Stimulated activated naive CD8-positive, alpha-beta T cell treated with anti-CD3 and anti-CD28 coated beads, Interleukin-15, Interleukin-2, amounts not matched to agents 100 U/mL and 50 U/mL, for 24 hours (primary cell): ENCODE measurements at regions not wholly inside any gene's neighbourhood (a gene's known extent, or its start where the extent isn't known, plus 50 kb on each side); places are given as distances from the start of the nearest gene placed in this dataset.
"Not testable (repeated sequence)": the region's sequence is repeated elsewhere in the genome, so short reads cannot be mapped to it uniquely, and the experiment has no call there.

ENCODE experiments used
- ATAC-seq: fragments of 150-1000 bp; cut with Tn5 transposase; one replicate; pipeline ENCODE4 v1.10.0; 2021
- DNase-seq: peaks from one replicate; pipeline ENCODE4 v3.0.0; 2021

DNA sequence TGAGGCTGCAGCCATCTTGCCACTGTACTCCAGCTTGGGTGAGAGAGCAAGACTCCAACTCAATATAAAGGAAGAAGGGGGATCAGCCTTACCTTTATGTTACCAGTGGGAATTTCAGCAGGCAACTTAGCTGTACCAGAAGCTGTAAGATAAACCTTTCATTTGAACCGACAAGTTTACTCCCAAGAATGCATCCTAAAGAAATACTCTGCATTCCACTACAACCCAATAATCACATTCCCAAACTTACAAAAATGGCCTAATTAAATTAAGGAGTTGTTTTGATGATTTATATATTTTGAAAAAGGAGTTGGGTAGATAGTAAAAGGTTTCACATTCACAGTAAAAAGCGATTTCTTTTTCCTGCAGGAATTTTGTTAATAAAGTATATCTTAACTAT lies 241.4 kb downstream of the TTC8 start:
- DNase-seq (no peak), ATAC-seq (no peak)

DNA sequence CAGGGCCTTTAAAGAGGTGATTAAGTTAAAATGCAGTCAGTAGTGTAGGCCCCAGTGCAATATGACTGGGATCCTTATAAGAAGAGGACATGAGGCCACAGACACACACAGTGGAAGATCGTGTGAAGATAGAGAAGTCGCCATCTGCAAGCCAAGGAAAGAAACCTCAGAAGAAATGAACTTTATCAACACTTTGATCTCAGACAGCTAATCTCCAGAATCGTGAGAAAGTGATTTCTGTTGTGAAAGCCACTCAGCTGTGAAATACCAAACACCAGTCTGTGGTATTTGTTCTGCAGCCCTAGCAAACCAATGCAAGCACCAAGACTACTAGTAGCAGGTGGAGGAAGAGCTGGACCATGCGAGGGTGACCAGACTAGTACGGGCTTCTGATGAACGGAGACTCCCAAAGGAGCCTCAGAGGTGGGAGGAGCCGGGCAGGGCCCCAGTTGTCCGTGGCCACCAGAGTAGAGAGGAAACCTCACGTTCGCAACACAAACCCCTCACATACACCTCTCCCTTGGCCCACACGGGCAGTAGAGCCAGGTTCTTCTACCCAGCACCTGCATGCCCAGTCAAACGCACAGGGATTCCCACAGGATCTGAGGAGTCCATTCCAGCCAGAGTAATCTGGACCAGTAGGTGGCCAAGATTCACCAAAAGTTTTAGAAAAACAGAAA lies 243.0 kb downstream of the TTC8 start:
- ATAC-seq (peak; percentile 94), DNase-seq (no peak)

DNA sequence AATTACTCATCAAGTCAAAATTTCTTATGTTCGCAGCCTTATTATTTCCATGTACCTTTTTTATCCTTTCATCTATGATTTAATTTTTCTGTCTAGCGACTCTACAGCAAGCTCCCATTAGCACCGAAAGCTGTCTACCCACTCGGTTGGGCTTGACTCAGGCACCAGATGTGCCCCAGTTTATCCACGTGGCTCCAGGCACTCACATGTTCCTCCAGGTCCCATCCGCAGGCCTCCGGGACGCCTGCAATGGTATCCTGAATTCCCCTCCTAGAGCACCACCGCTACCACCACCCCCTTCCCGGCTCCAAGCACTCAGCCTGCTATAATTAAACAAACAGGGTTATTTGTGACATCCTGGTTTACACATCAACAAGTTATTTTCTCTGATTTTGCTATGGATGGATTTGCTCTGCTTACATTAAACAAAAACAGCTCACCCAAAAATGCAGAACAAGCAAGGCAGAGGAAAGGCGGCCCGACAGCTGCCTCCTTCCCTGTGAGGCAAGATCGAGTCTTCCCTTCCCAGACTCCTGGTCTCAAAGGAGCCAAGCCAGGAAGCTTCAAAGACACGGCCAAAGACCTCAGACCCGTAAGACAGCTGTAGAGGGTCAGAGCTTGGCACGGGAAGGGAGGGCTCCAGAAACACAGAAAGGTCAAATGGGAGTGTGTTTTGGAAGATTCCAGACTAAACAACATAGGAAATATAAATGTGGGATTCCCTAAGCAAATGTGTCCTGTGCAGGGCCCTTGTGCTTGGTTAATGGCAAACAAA lies 253.8 kb downstream of the TTC8 start:
- no peak for DNase-seq
- no peak for ATAC-seq

GRCh38 chr14:89085231-89085731 lies 260.8 kb downstream of the TTC8 start:
- ATAC-seq (no peak), DNase-seq (no peak)

DNA sequence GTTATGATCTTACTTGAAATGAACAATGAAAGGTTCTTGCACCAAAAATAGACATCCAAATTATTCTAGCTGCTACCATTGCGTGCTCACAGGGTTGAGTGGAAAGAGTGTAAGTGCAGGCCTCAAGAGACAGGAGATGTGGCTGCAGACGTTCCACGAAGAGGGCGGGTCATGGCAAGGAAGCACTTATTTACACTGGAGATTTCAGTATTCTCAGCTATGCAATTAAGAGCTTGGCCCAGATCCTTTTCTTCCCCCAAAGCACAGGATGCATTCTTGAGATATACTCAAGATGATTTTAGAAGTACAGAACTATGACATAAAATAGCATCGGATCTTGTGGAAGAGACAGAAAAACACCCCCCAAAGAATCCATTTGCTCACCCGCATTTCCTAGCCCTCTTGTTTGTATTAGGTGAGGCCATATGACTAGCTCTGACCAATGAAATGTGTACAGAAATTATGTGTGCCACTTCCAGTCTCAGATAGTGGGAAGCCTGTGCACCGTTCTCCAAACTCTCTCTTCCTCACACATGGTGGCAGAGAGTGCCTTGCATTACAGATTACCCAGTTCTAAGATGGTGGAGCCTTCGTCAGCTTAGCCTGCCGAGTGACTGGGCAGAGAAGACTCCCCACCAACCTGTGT lies 261.4 kb downstream of the TTC8 start:
- ATAC-seq (no peak), DNase-seq (no peak)

DNA sequence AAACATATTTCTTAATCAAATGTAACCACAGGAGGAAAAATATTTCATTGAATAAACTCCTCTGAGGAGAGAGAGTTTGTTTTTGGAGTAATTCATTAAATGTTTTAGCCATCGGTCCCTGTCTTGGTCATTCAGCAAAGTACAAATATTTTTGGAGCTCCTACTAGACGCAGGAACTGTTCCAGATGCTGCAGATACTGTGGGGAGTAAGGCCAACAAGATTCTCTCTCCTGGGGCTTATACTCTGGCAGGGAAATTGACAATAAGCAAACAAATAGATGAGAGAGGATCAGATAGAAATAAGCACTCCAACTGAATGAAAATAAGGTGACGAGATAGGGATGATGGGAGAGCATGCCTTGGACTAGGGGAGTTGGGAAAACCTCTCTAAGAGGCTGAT lies 264.1 kb downstream of the TTC8 start:
- DNase-seq (no peak), ATAC-seq (no peak)

DNA sequence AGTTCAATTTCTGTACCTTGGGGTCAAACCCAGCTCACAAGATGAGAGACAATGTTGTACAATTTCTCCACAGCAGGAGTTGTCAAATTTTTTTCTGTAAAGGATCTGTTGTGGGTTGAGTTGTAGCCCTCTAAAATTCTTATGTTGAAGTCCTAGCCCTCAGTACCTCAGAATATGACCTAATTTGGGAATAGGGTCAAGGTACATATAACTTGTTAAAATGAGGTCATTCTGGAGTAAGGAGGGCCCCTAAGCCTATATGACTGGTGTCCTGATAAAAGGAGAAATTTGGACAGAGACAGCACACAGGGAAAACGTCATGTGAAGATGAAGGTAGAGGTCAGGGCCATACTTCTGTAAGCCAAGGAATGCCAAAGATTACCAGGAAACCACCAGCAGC lies 264.9 kb downstream of the TTC8 start:
- no peak for DNase-seq
- no peak for ATAC-seq

DNA sequence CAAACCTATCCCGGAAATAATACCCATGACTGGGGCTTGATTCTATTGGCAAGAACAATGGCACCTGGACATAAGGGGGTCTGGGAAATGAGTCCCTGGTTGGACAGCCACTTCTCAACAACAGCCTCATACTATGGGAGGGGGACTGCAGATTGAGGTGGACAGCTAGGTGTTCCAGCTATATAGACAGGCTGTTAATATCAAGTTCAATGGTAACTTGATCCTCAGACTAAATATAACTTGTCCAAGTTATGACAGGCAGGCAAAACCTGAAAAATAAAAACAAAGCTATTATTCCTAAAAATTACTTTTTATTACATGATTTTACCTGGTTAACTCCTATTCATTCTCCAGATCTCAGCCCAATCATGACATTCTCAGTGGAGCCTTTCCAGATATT lies 267.3 kb downstream of the TTC8 start:
- ATAC-seq (no peak), DNase-seq (no peak)

DNA sequence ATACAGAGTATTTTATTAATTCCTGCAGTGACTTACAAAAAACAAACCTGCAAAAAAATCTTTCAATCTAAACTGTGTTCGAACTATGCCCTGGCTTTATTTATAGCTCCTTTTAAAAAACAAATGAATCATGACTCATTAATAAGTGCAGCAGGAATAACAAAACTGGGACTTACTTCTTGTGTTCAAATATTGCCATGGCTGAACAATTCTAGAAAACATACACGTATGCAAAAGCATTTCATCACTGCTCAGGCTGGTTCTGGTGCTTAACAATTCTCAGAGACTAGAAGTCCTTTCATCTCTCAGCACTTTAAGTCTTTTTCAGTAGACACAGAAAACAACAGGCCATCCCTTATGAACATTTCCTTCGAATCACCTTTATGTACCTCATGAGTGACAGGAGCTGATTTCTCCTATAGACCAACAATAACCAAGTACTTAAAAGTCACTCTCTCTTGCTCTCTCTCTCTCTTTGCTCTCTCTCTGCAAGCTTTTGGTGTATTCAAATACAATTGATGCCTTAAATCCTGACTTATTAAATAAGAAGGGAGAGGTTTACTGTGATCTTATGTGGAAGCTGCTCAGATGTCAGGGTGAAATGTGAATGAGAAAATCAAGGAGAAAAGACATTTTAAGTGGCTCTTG lies 268.8 kb downstream of the TTC8 start:
- DNase-seq (no peak), ATAC-seq (no peak)

DNA sequence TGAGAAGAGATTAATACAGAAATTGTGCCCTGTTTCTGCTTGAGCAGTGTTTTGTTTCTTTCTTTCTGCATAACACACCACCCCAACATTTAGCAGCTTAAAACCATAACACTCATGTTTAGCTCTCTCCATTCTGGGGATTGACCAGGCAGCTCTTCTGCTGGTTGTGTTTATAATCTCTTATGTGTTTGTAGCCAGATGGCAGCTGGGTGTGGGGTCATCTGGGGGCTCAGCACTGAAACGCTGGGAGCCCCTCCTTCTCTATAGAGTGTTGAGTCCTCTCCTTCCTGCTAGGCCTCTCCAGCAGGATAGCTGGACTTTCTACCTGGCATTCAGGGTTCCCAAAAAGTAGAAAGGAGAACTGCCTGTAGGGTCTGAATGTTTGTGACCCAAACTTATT lies 270.6 kb downstream of the TTC8 start:
- DNase-seq: no peak

DNA sequence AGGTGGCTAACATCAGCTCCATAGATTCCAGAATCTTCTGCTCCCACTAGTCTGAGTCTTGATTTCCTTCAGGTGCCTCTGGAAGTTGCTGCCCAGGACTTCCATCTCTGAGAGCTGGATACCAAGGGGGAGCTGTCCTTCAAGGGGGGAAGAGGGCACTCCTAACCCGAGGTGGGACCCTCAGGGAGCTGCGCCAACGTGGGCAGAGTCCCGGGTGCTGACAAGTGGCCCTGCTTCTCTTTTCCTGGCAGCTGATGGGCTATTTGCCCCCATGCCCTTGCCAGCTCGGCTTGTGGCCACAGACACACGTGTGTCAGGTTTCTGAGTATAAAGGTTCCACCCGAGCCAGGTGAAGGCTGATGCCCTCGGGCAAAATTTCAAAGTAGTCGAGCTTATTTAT lies 272.5 kb downstream of the TTC8 start:
- no peak for DNase-seq
- ATAC-seq: no peak

More for the DNA sequence above, 270.6 kb downstream of the TTC8 start:
- ATAC-seq: no peak

DNA sequence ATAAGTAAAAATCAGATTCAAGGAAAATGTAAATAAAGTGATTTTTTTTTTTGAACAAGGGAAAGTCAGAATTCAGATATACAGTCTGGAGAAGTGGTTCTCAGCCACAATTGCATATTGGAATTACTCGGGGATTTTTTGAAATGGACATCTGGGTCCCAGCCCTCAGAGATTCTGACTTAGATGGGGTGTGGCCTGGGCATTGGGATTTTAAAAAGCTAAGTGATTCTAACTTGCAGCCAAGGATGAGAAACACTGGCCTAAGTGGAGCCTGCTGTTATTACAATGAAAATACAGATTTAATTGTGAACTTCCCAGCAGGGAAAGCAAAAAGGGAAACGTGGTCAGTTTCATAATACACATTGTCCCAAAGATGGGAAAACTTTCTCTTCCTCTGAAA lies 273.8 kb downstream of the TTC8 start:
- ATAC-seq: no peak
- no peak for DNase-seq

GRCh38 chr14:89104171-89104817 lies 279.8 kb downstream of the TTC8 start:
- ATAC-seq, DNase-seq: not testable (repeated sequence)

DNA sequence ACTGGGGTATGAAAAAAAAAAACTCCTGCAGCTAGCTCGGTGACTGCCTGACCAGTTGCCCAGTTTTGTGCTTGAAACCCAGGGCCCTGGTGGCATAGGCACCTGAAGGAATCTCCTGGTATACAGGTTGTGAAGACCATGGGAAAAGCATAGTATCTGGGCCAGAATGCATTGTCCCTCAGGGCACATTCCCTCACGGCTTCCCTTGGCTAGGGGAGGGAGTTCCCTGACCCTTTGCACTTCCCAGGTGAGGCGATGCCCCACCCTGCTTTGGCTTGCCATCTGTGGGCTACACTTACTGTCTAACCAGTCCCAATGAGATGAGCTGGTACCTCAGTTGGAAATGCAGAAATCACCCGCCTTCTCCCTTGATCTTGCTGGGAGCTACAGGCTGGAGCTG lies 280.4 kb downstream of the TTC8 start:
- ATAC-seq, DNase-seq: not testable (repeated sequence)
